ENCODE measurements at regions not wholly inside any gene's neighbourhood (a gene's known extent, or its start where the extent isn't known, plus 50 kb on each side); places are given as distances from the start of the nearest gene placed in this dataset.

GRCh38 chr7:26439521-26440232 lies 148.0 kb downstream of the SNX10 start:
- intact Hi-C loops (cut with micrococcal nuclease) = no loop called here
- no peaks in the 10 kb centered on the region for H3K36me3 ChIP-seq (replicated peaks in 1 of 2; ENCODE audit: control extremely low read depth in 1 of 2, control insufficient read depth in 1 of 2, extremely low read depth in 1 of 2, insufficient read depth in 2 of 2, low read length in 1 of 2)
- CTCF ChIA-PET = no interaction called here
- DNase-seq = no peak
- H3K9ac ChIP-seq (ENCODE audit: low read length) = no peak overlapping the region
- no peak overlapping the region for H3K4me3 ChIP-seq (ENCODE audit: control extremely low read depth in 1 of 5, extremely low read depth in 1 of 5, insufficient read depth in 1 of 5, low read depth in 2 of 5, low read length in 4 of 5)
- H3K4me3 Mint-ChIP-seq = no peak overlapping the region
- WGBS (ENCODE audit: insufficient coverage) = 100% methylated on average over 5 of the region's 7 CpGs
- H2AFZ ChIP-seq (ENCODE audit: insufficient read depth, low read depth, low read length, poor library complexity, severe bottlenecking) = no peak overlapping the region
- no peaks in the 10 kb centered on the region for H3K79me2 ChIP-seq (ENCODE audit: control insufficient read depth, insufficient read depth, low read length)
- H3K4me2 ChIP-seq (replicated peaks; ENCODE audit: low read depth, low read length, poor library complexity, severe bottlenecking) = no peak overlapping the region
- H3K27me3 ChIP-seq (replicated peaks in 1 of 4; ENCODE audit: control extremely low read depth in 1 of 4, control insufficient read depth in 3 of 4, insufficient read depth in 4 of 4, low read length in 3 of 4) = no peaks in the 10 kb centered on the region
- no peaks in the 10 kb centered on the region for H3K9me3 Mint-ChIP-seq (ENCODE audit: insufficient read depth)
- no peaks in the 10 kb centered on the region for H3K27me3 Mint-ChIP-seq
- no peaks in the 10 kb centered on the region for H3K4me1 Mint-ChIP-seq
- H4K20me1 ChIP-seq (ENCODE audit: control insufficient read depth, insufficient read depth, low read length, poor library complexity, severe bottlenecking) = no peaks in the 10 kb centered on the region
- TF ChIP-seq EZH2 (IDR thresholded peaks at IDR 0.05; ENCODE audit: borderline replicate concordance, insufficient read depth, low read depth, low read length, poor library complexity, severe bottlenecking) = no peak
- no peak for TF ChIP-seq CTCF (IDR thresholded peaks at IDR 0.05)
- no peak for ATAC-seq (ENCODE audit: low read depth)
- no peaks in the 10 kb centered on the region for H3K9me3 ChIP-seq (ENCODE audit: control extremely low read depth in 1 of 3, control insufficient read depth in 2 of 3, insufficient read depth in 1 of 3, low read length in 2 of 3)
- H3K27ac ChIP-seq (ENCODE audit: low read length in 2 of 2) = no peak overlapping the region
- no peak overlapping the region for H3K27ac Mint-ChIP-seq
- H3K4me1 ChIP-seq (ENCODE audit: control insufficient read depth in 2 of 2, insufficient read depth in 2 of 2, low read length in 2 of 2) = no peaks in the 10 kb centered on the region
- POLR2A ChIA-PET = no interaction called here

- no peak for ATAC-seq (ENCODE audit: low read depth)
- DNase-seq = no peak
- WGBS (ENCODE audit: insufficient coverage) = 98% methylated on average over 5 of the region's 7 CpGs
- ChIA-PET POLR2A (no interaction called here), CTCF (no interaction called here)
- Mint-ChIP-seq H3K4me1 (no peaks in the 10 kb centered on the region), H3K27ac (no peak overlapping the region), H3K27me3 (no peaks in the 10 kb centered on the region), H3K9me3 (ENCODE audit: insufficient read depth) (no peaks in the 10 kb centered on the region), H3K4me3 (no peak overlapping the region)
- Histone ChIP-seq H3K79me2 (ENCODE audit: control insufficient read depth, insufficient read depth, low read length) (no peaks in the 10 kb centered on the region), H3K9me3 (ENCODE audit: control extremely low read depth in 1 of 3, control insufficient read depth in 2 of 3, insufficient read depth in 1 of 3, low read length in 2 of 3) (no peaks in the 10 kb centered on the region), H3K4me1 (ENCODE audit: control insufficient read depth in 2 of 2, insufficient read depth in 2 of 2, low read length in 2 of 2) (no peaks in the 10 kb centered on the region), H3K36me3 (replicated peaks in 1 of 2; ENCODE audit: control extremely low read depth in 1 of 2, control insufficient read depth in 1 of 2, extremely low read depth in 1 of 2, insufficient read depth in 2 of 2, low read length in 1 of 2) (no peaks in the 10 kb centered on the region), H2AFZ (ENCODE audit: insufficient read depth, low read depth, low read length, poor library complexity, severe bottlenecking) (no peak overlapping the region), H3K27me3 (replicated peaks in 1 of 4; ENCODE audit: control extremely low read depth in 1 of 4, control insufficient read depth in 3 of 4, insufficient read depth in 4 of 4, low read length in 3 of 4) (no peaks in the 10 kb centered on the region), H3K4me2 (replicated peaks; ENCODE audit: low read depth, low read length, poor library complexity, severe bottlenecking) (no peak overlapping the region), H3K4me3 (ENCODE audit: control extremely low read depth in 1 of 5, extremely low read depth in 1 of 5, insufficient read depth in 1 of 5, low read depth in 2 of 5, low read length in 4 of 5) (no peak overlapping the region), H4K20me1 (ENCODE audit: control insufficient read depth, insufficient read depth, low read length, poor library complexity, severe bottlenecking) (no peaks in the 10 kb centered on the region), H3K27ac (ENCODE audit: low read length in 2 of 2) (no peak overlapping the region), H3K9ac (ENCODE audit: low read length) (no peak overlapping the region)
- TF ChIP-seq CTCF (IDR thresholded peaks at IDR 0.05) (no peak), EZH2 (IDR thresholded peaks at IDR 0.05; ENCODE audit: borderline replicate concordance, insufficient read depth, low read depth, low read length, poor library complexity, severe bottlenecking) (no peak)
- intact Hi-C loops (cut with micrococcal nuclease) = no loop called here
These were observed 148.8 kb downstream of the SNX10 start for GRCh38 chr7:26440233-26441001.

All from B cell (primary cell).